Midbrain (tissue), 1 donor: ENCODE measurements at regions not wholly inside any gene's neighbourhood (a gene's known extent, or its start where the extent isn't known, plus 50 kb on each side); places are given as distances from the start of the nearest gene placed in this dataset.

Experiments used
- DNase-seq: peaks from one replicate; lab custom pipeline; 2025; lab: John Stamatoyannopoulos, UW

DNA sequence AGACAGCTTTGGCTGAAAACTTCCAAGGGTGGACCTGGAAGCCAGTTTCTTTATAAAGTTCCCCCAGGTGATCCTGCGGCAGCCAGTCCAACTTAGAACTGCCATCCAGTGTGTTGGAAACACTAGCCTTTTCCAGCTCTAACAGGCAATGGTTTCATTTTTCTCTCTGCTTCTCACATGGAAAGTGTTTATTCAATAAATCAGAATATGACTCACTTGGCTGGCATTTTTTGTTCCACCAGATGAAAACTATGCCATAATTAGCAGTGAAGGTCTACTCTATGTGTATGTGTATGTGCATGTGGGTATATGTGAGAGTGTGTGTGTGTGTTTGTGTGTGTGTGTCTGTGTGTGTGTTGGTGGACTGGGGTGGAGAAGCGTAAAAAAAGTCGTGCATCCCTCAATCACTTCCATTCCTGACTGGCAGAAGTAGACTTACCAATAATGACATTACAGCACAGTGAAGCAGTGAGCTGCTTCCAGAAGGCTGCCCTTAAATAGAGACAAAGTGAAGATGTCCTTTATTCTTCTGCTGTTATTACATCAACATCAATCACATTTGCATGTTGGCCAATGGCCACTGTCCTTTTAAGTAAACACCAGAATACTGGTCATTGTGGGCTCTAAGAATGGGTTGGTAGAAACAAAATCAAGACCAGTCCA is 90.9 kb upstream of the SETBP1 start:
- no peak for DNase-seq

DNA sequence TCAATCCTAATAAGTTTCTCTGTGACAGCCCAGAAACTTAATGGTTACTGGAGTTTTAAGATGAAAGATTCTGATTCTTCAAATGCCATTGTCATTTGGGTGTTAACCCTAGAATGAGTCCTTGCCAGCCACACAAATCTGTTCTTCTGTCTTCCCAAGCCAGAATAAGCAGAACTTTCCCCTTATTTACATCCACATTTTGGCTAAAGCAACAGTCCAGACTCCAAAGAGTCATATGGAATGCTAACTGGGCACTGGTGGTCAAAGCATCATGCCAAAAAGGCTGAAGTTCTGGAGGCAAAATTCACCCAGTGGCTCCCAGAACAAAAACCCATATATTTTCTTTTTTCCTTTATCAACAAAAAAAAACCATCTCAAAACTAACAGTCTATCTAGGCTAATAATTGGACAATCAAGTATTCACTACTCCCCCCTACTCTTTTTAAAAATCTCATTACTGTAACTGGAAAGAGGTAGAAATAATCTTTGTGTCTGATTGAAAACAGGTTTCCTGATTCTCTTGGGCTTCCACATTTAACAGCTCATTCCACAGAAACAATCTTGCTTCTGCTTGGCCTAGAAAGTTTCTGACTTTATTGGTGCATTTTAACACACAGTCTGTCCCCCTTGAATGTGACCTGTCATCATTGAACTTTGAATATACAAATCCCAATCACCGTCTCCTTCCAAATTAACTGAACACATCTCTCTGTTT is 89.6 kb upstream of the SETBP1 start:
- DNase-seq, result no peak

DNA sequence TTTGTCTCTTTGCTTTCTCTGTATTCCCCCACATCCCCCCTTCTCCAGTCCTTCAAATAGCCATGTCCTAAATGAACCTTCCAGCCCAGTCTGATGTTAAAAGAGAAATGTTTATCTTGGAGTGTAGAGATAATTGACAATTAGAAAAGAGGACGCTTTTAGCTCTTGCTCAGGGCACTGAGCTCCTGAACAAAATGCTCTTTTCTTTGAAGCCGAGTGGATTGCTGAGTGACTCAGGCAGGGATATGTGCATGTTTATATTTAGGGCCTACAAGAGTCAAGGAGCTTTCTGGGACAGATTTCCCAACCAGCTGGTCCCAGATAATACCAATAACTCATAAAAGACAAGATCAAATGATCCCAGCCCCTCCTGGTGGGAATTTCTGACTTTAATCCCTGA is 88.0 kb upstream of the SETBP1 start:
- DNase-seq, result no peak

DNA sequence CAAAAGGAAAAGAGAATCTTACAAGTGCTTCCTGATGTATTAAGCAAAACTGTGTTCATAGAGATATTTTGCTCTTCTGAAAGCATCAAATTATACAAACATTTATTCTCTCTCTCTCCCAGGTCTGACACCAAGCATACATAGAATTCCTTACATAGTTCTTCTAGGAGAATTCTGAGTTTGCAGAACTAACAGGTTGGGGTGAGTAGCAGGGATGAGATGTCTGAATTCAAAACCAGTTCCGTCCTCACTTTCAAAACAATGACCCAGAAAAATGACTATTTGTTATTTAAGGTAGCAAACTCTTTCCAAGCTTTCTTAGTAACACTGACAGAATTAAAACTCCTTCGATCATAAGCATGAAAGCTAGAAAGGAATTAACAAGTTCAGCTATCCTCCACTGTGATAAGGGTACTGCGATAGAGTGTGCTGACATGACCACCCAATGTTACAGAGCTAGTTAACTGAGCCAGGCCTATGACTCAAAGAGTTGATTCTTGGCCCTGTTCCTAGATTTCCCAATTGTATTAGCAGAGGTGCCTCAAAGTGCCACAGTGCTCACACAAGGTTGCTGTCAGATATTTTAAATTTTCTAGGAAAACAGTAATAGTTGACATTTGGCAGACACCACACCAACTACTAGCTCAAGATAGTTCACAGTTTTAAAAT is 85.8 kb upstream of the SETBP1 start:
- DNase-seq, result no peak

DNA sequence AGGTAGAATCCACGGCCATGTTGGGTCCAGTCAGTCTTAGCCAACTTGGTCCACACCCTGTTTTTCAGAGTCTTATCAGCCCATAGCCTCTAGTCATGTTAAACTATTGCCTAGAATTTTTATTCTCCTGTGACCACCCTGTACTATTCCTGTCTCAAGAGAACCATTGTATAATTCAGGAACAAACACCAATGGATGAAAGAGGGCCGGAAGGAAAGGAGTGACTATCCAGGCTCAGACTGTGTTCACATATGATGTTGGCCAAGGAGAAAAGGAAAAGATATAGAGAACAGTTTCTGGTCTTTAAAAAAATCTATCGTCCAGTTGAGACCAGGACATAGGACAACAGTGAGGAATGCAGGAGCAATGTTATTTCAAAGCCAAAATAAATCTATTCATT is 82.9 kb upstream of the SETBP1 start:
- no peak for DNase-seq

DNA sequence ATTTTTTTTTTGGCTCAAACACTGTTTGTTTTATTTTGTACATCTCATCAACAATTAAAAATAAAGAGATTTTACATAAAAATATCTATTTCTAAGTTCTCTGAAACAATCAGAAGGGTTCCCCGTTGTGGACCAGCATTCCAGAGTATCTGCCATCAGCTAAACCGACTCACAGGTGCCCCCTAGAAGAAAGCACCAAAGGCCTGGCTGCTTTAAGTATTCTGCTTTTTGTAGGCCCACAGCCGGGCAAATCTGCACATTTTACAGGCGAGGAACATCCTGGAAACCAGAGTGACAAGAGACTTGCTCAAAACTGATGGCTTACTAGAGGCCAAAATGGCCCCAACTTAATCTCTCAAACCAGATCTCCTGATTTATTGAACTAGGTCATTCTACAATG is 82.2 kb upstream of the SETBP1 start:
- no peak for DNase-seq

DNA sequence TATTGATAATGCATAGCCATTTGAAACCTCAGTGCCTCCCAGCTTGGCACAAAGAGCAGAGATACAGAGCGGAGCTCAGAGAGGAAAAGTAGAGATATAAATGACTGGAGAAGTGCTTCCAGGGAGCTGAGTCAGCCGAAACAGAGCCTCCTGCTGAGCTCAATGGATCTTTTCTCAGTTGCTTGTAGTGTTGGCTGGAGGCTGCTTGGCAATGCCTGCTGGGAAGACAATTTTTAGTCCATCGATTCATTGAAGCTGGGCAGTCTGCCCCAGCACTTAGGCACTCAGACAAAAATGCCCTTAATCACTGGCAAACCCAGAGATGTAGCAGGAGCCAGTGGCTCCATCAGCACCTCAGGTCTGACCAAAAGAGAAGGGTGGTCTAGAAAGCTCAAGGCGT is 81.3 kb upstream of the SETBP1 start:
- peak; percentile 81 for DNase-seq

DNA sequence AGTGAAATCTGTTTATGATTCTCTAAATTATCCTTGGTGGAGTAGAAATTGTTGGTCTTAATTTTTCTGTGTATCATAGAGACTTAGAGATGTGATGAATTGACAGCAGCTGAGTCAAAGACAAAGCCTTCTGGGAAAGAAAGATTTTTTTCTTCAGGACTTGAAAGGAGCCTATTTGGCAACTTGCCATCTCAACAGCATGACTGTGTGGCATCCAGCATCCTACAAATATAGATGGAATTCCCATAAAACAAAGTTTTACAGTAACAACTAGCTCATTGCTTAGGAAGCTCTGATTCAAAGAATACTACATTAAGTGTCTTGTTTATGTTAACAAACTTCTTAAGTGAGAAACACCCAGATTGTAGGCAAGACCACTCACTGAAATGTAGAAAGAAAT is 79.2 kb upstream of the SETBP1 start:
- DNase-seq, result no peak

DNA sequence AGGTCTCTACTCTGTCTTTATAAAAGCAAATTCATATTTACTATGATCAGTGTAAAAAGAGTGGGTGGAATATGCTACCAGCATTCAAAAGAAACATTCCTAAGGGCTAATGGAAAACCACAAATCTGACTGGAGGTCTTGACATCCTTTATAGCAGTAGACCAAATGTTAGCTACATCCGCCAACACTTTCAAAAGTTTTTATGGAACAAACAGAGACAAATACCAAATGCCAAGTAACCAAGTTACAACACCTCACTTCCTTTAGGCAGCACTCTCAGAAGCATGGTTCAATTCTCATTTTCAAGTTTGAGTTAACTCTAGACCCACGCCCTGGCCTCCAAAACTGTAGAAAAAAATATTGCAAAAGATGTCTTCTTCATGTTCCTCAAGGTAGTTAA is 78.3 kb upstream of the SETBP1 start:
- no peak for DNase-seq

DNA sequence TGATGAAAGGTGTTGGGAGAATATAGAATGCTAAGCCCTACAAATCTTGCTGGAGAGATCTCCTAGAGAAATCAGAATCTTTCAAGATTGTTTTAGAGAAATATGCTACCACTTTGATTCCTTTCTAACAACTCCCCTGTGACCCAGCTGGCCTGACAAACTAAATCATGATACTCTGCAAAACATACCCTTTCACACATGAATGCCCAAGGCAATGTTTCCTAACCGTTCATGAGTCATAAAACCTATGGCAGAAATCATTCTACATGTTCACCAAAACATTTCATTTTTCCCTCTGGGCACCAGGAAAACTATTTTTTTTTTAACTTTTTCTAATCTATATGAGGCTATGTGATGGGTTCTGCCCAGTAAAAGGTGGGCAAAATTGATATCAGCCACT is 77.8 kb upstream of the SETBP1 start:
- DNase-seq, result no peak

DNA sequence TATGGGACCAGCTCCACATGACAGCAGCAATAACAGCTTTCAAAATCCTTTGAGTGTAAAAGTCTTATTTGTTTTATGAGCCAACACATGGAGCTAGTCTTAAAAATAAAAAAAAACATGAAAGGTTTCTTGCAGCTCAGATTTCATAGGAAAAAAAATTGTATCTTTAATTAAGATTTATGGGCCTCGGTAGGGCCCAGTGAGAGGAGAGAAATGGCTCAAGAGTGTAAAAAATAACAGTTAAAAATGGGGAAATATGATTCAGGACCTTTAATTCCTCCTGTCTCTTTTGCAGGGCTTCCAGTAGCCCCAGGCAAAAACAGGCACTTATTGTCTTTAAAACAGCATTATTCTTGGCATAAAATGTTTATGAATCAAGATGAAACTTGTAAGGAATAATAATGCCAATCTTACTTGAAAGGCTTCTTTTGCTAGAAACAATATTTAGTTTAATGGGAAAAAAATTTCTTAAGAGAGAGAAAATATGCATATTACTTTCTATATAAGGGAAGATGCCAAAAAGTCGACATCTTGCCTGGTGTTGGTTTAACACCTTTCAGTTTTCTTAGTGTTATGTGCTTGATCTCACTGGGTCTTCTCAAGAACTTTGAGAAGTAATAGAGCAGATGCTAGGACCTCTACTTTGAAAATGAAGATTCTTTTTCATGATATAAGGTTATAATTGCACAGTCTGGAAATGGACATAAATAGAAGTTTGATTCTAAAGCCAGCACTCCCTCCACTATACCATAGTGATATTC is 71.3 kb upstream of the SETBP1 start:
- DNase-seq, result no peak

DNA sequence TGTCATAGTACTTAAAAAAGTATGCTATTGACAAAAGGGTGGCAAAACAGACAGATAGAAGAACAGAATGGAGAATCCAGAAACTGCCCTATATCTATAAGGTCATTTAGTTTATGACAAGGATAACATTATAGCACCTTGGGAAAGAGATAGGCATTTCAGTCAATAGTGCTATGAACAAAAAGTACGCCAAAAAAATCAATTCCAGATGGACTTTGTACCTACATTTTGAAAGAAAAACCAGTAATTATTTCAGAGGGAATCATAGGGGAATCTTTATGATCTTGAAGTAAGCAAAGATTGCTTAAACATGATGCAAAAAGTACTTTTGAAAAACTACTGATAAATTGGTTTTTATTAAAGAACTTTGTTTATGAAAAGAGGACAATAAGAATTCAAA is 59.9 kb upstream of the SETBP1 start:
- DNase-seq, result no peak

DNA sequence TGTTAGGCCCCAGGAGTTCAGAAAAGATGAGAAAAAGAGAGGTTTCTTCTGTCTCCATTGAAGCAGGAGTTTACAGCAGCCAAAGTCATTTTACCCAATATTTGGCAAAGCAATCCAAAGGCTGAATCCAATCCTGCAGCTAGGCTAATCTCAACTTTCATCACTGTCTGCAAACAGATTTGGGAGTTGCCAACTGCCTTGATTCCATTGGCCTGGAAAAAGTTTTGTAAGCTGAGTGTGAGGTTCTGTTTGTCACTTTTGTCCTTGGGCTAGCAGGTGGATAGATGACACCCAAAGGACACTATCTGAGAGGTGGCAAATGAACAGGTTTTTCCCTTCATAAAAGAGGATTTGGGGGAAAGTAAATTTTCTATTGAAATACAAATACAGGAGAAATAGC is 56.6 kb upstream of the SETBP1 start:
- no peak for DNase-seq

DNA sequence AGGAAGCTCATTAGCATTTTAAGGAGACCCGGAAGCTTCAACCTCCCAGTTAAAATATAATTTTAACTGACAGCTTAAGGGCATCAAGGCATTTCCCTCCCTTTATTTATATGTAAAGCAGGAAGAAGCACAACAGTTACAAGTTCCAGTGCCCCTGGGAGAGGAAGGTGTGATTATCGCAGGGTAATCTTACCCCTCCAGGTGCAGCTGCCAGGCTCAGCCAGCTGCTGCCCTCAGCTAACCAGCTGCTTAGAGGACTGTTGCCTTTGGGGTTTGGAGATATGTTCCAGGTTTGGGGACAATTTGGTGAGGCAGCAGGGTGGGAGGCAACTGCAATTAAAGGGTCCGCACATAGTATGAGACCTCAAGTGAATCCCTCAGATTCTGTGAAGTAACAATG is 55.3 kb upstream of the SETBP1 start:
- no peak for DNase-seq

DNA sequence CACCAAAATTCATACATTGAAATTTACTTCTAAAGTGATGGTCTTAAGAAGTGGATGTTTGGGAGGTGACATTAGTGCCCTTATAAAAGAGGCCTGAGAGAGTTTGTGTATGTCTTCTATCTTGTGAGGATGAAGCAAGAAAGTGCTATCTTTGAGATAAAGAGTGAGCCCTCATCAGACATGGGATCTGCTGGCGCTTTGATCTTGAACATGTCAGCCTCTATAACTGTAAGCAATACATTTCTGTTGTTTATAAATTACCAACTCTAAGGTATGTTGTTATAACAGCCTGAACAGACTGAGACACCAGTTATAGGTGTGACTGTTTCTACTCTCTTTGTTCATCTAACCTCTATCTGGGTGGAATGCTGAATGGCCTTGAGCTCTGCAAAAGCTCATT is 54.5 kb upstream of the SETBP1 start:
- DNase-seq, result no peak

DNA sequence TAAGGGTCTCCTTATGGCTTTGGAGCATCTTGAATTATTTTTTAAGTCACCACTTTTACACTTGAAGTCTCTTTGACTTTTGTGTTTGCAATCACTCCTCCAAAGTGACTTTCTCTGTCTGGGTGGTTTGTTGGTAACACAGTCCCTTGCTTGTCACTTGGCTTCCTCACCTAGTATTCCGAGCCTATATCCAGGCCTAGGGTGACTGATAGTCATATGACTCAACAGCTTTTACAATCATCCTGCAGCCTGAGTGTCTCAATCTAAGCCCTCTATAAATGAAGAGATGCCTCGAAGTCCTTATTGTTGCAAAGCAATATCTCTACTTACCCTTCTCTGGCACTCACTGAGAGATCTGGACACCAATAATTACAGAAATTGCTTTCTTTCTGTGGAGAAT is 53.9 kb upstream of the SETBP1 start:
- no peak for DNase-seq

DNA sequence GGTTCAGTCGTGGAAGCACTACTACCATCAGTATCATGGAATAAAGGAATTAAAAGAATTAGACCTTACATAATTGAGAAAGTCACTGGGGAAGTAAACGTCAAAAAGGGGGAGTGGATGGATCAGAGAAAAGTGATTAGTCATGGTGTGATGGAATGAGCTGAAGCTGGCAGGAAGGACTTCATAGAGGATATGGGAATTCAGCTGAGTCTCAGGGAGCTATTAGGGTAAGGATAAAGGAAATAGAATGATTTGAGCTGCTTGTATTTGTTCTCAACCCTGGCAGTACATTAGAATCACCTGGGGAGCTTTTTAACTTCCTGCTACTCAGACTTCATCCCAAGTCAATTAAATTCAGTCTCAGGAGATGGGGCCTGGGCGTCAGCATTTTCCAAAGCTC is 53.4 kb upstream of the SETBP1 start:
- DNase-seq, result no peak

DNA sequence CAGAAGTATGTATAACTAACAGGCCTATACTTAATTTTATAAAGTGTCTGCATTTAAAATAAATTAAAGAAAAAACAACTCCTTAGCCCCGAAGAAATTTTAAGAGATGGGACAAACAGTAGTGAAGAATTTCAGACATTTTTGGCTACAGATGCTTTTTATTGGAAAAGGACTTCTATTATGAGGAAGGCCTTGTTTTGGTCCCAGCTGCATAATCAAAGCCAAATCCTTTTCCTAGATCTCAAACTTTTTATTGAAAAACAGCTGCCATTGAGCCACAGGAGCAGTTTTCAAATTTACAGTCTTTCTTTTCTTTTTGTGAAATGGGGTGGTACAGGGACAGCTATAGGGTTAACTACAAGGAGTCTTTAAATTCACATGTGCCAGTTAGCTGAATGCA is 51.3 kb upstream of the SETBP1 start:
- no peak for DNase-seq

DNA sequence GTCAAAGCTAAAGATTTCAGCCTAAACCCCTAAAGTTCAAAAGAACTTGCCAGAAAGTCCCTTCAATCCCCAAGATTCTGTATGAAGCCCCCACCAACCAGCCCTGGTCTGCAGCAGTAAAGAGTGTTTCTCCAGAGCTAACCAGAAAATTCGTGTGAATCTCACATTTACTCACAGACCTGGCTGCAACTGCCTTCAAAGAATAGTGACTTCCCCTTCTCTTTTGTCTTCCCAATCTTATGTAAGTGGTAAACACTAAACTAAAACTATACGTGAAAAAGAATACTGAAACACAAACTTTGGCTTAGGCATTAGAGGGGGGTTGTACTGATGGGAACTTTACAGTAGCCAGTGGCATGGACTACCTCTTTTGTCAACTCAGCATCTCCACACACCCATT is 50.6 kb upstream of the SETBP1 start:
- no peak for DNase-seq
